Ishikawa (cell line): ENCODE measurements at regions not wholly inside any gene's neighbourhood (a gene's known extent, or its start where the extent isn't known, plus 50 kb on each side); places are given as distances from the start of the nearest gene placed in this dataset.

Experiments used
- CEBPB ChIP-seq: IDR thresholded peaks from 2 replicates; pipeline ENCODE4 v1.6.1; 2012
- CREB1 ChIP-seq: IDR thresholded peaks from 2 replicates; pipeline ENCODE4 v1.6.1; 2012; ENCODE audit warnings: low read depth
- EGR1 ChIP-seq: IDR thresholded peaks from 2 replicates; pipeline ENCODE4 v1.6.1; 2012
- EP300 ChIP-seq: IDR thresholded peaks from 2 replicates; pipeline ENCODE4 v1.6.1; 2012; ENCODE audit warnings: borderline replicate concordance
- FOXM1 ChIP-seq: IDR thresholded peaks from 2 replicates; pipeline ENCODE4 v1.6.1; 2012; ENCODE audit warnings: low read depth, borderline replicate concordance
- NFIC ChIP-seq: IDR thresholded peaks from 2 replicates; pipeline ENCODE4 v1.6.1; 2012
- RAD21 ChIP-seq: IDR thresholded peaks from 2 replicates; pipeline ENCODE4 v1.6.1; 2012; ENCODE audit warnings: low read depth
- TAF1 ChIP-seq: IDR thresholded peaks from 2 replicates; pipeline ENCODE4 v1.6.1; 2012; ENCODE audit warnings: low read depth, mild to moderate bottlenecking
- TCF12 ChIP-seq: IDR thresholded peaks from 2 replicates; pipeline ENCODE4 v1.6.1; 2012; ENCODE audit warnings: low read depth
- TEAD4 ChIP-seq: IDR thresholded peaks from 2 replicates; pipeline ENCODE4 v1.6.1; 2012
- YY1 ChIP-seq: IDR thresholded peaks from 2 replicates; pipeline ENCODE4 v1.6.1; 2012; ENCODE audit warnings: low read depth
- TF ChIP-seq, protein P1 (sequence below): IDR thresholded peaks from 2 replicates; pipeline ENCODE4 v1.6.1; 2012
- TF ChIP-seq, protein P2 (sequence below): IDR thresholded peaks from 2 replicates; pipeline ENCODE4 v1.6.1; 2012; ENCODE audit warnings: low read depth, mild to moderate bottlenecking
- TF ChIP-seq, protein P3 (sequence below): IDR thresholded peaks from 2 replicates; pipeline ENCODE4 v1.6.1; 2012

DNA sequence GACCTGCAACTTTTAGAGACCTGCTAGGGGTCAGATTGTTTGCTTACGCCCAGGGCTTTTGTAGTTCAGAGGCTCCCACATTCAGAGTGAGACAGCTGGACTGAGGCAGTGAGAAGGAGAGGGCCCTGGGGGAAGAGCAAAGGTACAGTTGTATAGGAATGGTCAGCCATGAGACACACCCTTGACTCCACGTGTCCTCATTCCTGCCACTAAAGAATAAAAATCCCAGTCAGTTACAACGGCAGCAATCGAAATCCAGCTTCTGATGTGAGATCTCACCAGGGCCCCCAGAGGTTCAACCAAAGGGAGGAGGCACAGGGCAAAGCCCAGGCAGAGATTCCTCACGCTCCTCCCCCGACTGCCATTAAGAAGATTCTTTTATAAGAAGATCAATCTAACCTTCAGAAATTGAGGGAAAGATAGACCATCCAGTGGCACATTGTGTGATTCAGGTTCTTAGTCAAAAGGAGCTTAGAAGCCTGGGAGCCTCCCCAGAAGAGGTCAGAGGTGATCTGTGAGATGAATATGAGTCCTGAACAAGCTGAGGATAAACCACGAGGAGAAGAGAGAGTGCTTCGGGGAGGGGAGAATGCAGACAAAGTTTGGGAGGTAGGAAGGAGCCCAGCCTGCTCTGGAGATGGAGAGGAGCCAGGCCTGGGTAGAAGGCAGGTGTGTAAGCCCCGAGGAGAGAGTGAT, 317.0 kb downstream of the CYP26B1 start:
- TF ChIP-seq, protein P1, sequence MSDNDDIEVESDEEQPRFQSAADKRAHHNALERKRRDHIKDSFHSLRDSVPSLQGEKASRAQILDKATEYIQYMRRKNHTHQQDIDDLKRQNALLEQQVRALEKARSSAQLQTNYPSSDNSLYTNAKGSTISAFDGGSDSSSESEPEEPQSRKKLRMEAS = no peak
- TF ChIP-seq, protein P2, sequence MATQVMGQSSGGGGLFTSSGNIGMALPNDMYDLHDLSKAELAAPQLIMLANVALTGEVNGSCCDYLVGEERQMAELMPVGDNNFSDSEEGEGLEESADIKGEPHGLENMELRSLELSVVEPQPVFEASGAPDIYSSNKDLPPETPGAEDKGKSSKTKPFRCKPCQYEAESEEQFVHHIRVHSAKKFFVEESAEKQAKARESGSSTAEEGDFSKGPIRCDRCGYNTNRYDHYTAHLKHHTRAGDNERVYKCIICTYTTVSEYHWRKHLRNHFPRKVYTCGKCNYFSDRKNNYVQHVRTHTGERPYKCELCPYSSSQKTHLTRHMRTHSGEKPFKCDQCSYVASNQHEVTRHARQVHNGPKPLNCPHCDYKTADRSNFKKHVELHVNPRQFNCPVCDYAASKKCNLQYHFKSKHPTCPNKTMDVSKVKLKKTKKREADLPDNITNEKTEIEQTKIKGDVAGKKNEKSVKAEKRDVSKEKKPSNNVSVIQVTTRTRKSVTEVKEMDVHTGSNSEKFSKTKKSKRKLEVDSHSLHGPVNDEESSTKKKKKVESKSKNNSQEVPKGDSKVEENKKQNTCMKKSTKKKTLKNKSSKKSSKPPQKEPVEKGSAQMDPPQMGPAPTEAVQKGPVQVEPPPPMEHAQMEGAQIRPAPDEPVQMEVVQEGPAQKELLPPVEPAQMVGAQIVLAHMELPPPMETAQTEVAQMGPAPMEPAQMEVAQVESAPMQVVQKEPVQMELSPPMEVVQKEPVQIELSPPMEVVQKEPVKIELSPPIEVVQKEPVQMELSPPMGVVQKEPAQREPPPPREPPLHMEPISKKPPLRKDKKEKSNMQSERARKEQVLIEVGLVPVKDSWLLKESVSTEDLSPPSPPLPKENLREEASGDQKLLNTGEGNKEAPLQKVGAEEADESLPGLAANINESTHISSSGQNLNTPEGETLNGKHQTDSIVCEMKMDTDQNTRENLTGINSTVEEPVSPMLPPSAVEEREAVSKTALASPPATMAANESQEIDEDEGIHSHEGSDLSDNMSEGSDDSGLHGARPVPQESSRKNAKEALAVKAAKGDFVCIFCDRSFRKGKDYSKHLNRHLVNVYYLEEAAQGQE = no peak
- TF ChIP-seq YY1 (no peak), NFIC (no peak), EGR1 (no peak), CEBPB (no peak), EP300 (no peak), TCF12 (no peak), TAF1 (no peak), RAD21 (no peak)
- TF ChIP-seq, protein P3, sequence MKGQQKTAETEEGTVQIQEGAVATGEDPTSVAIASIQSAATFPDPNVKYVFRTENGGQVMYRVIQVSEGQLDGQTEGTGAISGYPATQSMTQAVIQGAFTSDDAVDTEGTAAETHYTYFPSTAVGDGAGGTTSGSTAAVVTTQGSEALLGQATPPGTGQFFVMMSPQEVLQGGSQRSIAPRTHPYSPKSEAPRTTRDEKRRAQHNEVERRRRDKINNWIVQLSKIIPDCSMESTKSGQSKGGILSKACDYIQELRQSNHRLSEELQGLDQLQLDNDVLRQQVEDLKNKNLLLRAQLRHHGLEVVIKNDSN = no peak

GRCh38 chr2:71829008-71829407, 318.7 kb downstream of the CYP26B1 start:
- TF ChIP-seq TCF12 (no peak), CREB1 (no peak), CEBPB (no peak), RAD21 (no peak), TAF1 (no peak), EP300 (no peak), NFIC (no peak), FOXM1 (no peak), TEAD4 (no peak), YY1 (no peak)
- TF ChIP-seq, protein P2 = no peak
- TF ChIP-seq, protein P1 = no peak
- TF ChIP-seq, protein P3 = no peak

DNA sequence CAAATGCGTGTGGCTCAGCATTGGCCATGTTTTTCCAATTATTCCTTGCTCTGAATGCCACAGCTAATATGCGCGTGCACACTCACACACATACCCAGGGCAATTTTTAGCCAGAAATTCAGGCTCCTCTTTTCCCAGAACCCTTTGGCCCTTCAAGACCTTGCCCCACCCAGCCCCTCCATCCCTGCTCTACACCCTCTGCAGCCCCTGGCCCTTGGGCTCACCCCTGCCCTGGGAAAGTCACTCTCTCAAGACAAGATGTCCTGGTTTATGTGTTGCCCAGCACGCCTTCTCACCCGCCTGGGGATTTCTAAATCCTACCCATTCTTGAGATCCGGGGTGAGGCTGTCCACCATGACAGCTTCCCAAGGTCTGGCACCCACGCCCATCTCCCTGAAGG, 319.7 kb downstream of the CYP26B1 start:
- TF ChIP-seq, protein P3 = no peak
- no peak for TF ChIP-seq YY1
- no peak for TF ChIP-seq EGR1
- no peak for TF ChIP-seq CEBPB

- TF ChIP-seq, protein P2 = no peak
- TF ChIP-seq TCF12 (no peak), RAD21 (no peak)
Measured at GRCh38 chr2:71827524-71827901, 320.1 kb downstream of the CYP26B1 start.
